ENCODE measurements at regions not wholly inside any gene's neighbourhood (a gene's known extent, or its start where the extent isn't known, plus 50 kb on each side); places are given as distances from the start of the nearest gene placed in this dataset.
"Not testable (repeated sequence)": the region's sequence is repeated elsewhere in the genome, so short reads cannot be mapped to it uniquely, and the experiment has no call there.

GRCh38 chr1:219549215-219549614, 63.7 kb downstream of the ZC3H11B start:
- no peak overlapping the region for H2AFZ ChIP-seq
- H4K20me1 ChIP-seq (ENCODE audit: insufficient read depth) = no peaks in the 10 kb centered on the region
- no peaks in the 10 kb centered on the region for H3K79me2 ChIP-seq (ENCODE audit: low read depth)
- TF ChIP-seq CTCF (conservative IDR thresholded peaks at IDR 0.05) (no peak), EZH2 (IDR thresholded peaks at IDR 0.05; ENCODE audit: low read depth) (no peak)
- H3K27ac ChIP-seq = no peak overlapping the region
- no peaks in the 10 kb centered on the region for H3K4me1 ChIP-seq (replicated peaks; ENCODE audit: insufficient read depth)
- H3K27me3 ChIP-seq (ENCODE audit: insufficient read depth, low read depth) = no peaks in the 10 kb centered on the region
- intact Hi-C loops (cut with micrococcal nuclease; ENCODE audit: unreplicated experiment) = no loop called here
- no peak overlapping the region for H3K4me2 ChIP-seq
- ChIA-PET CTCF (interaction anchor here (0.6 kb wide), 1 partner anchor 258 kb away, joined by 4 read pairs; no protein-coding TSS in a partner anchor), POLR2A (ENCODE audit: unreplicated experiment) (no interaction called here)
- no peak for DNase-seq
- no TSS peak for BruUV-seq (replicated peaks)
- H3K4me3 ChIP-seq = no peak overlapping the region
- no peaks in the 10 kb centered on the region for H3K36me3 ChIP-seq (ENCODE audit: low read depth)
- no peaks in the 10 kb centered on the region for H3F3A ChIP-seq (ENCODE audit: insufficient read depth, low read depth)
- H3K9me3 ChIP-seq (ENCODE audit: insufficient read depth, low read depth) = no peaks in the 10 kb centered on the region
- no peaks in the 10 kb centered on the region for H3K9me2 ChIP-seq (ENCODE audit: insufficient read depth)

DNA sequence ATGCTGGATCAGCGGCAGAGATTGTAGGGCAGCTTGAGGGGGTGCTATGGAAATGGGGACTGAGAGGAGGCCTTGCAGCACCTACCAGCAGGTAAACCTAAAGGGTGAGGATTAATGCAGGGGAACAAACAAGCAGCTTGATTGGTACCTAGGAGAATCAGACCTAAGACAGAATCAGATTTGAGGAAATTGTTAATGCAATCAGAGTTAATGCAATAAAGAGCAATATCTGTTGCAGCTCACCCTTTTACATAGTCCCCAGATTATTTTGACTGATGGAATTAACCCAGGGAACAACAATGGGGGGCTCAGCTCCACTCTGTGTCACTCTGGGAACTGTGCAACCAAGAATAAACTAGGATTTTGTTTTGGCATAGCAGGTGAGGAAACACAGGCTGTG, 64.5 kb downstream of the ZC3H11B start:
- Histone ChIP-seq H3K4me1 (replicated peaks; ENCODE audit: insufficient read depth) (no peaks in the 10 kb centered on the region), H3K27me3 (ENCODE audit: insufficient read depth, low read depth) (no peaks in the 10 kb centered on the region), H2AFZ (no peak overlapping the region), H4K20me1 (ENCODE audit: insufficient read depth) (no peaks in the 10 kb centered on the region), H3K4me2 (no peak overlapping the region), H3K27ac (no peak overlapping the region), H3F3A (ENCODE audit: insufficient read depth, low read depth) (no peaks in the 10 kb centered on the region), H3K9me3 (ENCODE audit: insufficient read depth, low read depth) (no peaks in the 10 kb centered on the region), H3K9me2 (ENCODE audit: insufficient read depth) (no peaks in the 10 kb centered on the region), H3K4me3 (no peak overlapping the region), H3K79me2 (ENCODE audit: low read depth) (no peaks in the 10 kb centered on the region), H3K36me3 (ENCODE audit: low read depth) (no peaks in the 10 kb centered on the region)
- intact Hi-C loops (cut with micrococcal nuclease; ENCODE audit: unreplicated experiment) = no loop called here
- ChIA-PET POLR2A (ENCODE audit: unreplicated experiment) (no interaction called here), CTCF (no interaction called here)
- TF ChIP-seq CTCF (conservative IDR thresholded peaks at IDR 0.05) (no peak), EZH2 (IDR thresholded peaks at IDR 0.05; ENCODE audit: low read depth) (no peak)
- DNase-seq = no peak
- BruUV-seq (replicated peaks) = no TSS peak

DNA sequence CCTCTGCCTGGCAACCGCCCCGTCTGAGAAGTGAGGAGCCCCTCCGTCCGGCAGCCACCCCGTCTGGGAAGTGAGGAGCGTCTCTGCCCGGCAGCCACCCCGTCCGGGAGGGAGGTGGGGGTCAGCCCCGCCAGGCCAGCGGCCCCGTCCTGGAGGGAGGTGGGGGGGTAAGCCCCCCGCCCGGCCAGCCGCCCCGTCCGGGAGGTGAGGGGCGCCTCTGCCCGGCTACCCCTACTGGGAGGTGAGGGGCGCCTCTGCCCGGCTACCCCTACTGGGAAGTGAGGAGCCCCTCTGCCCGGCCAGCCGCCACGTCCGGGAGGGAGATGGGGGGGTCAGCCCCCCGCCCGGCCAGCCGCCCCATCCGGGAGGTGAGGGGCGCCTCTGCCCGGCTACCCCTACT, 67.1 kb downstream of the ZC3H11B start:
- H3K36me3 ChIP-seq (ENCODE audit: low read depth); CTCF ChIA-PET; intact Hi-C loops (cut with micrococcal nuclease; ENCODE audit: unreplicated experiment); H3K9me3 ChIP-seq (ENCODE audit: insufficient read depth, low read depth); H3K27ac ChIP-seq; H3K4me3 ChIP-seq; H2AFZ ChIP-seq; H3K4me1 ChIP-seq (replicated peaks; ENCODE audit: insufficient read depth); H3F3A ChIP-seq (ENCODE audit: insufficient read depth, low read depth); H3K79me2 ChIP-seq (ENCODE audit: low read depth); H3K4me2 ChIP-seq; DNase-seq; POLR2A ChIA-PET (ENCODE audit: unreplicated experiment); H3K27me3 ChIP-seq (ENCODE audit: insufficient read depth, low read depth); H3K9me2 ChIP-seq (ENCODE audit: insufficient read depth); BruUV-seq (replicated peaks); H4K20me1 ChIP-seq (ENCODE audit: insufficient read depth): not testable (repeated sequence)

GRCh38 chr1:219544163-219544846, 68.6 kb downstream of the ZC3H11B start:
- BruUV-seq (replicated peaks) = no TSS peak

More at GRCh38 chr1:219544163-219544846, 68.6 kb downstream of the ZC3H11B start:
- Histone ChIP-seq H3K9me3 (ENCODE audit: insufficient read depth, low read depth) (no peaks in the 10 kb centered on the region), H3K4me2 (no peak overlapping the region), H3K36me3 (ENCODE audit: low read depth) (no peaks in the 10 kb centered on the region), H3F3A (ENCODE audit: insufficient read depth, low read depth) (no peaks in the 10 kb centered on the region), H3K79me2 (ENCODE audit: low read depth) (no peaks in the 10 kb centered on the region), H3K4me3 (no peak overlapping the region), H3K9me2 (ENCODE audit: insufficient read depth) (no peaks in the 10 kb centered on the region), H2AFZ (no peak overlapping the region), H4K20me1 (ENCODE audit: insufficient read depth) (no peaks in the 10 kb centered on the region), H3K27ac (no peak overlapping the region), H3K4me1 (replicated peaks; ENCODE audit: insufficient read depth) (no peaks in the 10 kb centered on the region), H3K27me3 (ENCODE audit: insufficient read depth, low read depth) (no peaks in the 10 kb centered on the region)
- intact Hi-C loops (cut with micrococcal nuclease; ENCODE audit: unreplicated experiment) = no loop called here
- ChIA-PET CTCF (no interaction called here), POLR2A (ENCODE audit: unreplicated experiment) (no interaction called here)
- no peak for DNase-seq
- TF ChIP-seq EZH2 (IDR thresholded peaks at IDR 0.05; ENCODE audit: low read depth) (no peak), CTCF (conservative IDR thresholded peaks at IDR 0.05) (0 out of 2 replicates have a peak, but pooled peaks have one; percentile 23)
